Spleen (tissue), 7 donors: ENCODE measurements at regions not wholly inside any gene's neighbourhood (a gene's known extent, or its start where the extent isn't known, plus 50 kb on each side); places are given as distances from the start of the nearest gene placed in this dataset.

ENCODE experiments used
- POLR2A ChIP-seq, 3 donors: fragments of 450-650 bp; IDR thresholded peaks; one replicate each; pipeline ENCODE4 v1.5.1; 2017; ENCODE audit warnings: antibody characterized with exemption in 3 of 3, mild to moderate bottlenecking in 1 of 3
- POLR2AphosphoS5 ChIP-seq, 3 donors: sonication (generic); formaldehyde crosslinking; IDR thresholded peaks; one replicate each; pipeline ENCODE4 v1.5.1; 2017; ENCODE audit warnings: antibody characterized with exemption in 3 of 3
- TF ChIP-seq, protein P1 (sequence below), 11 experiments: fragments of 200-600 bp in 7 of 11; fragments of 450-650 bp in 4 of 11; sonication (generic) in 4 of 11; IDR thresholded peaks in 8 of 11; conservative IDR thresholded peaks in 3 of 11; 1 replicate in 7 of 11; 2 replicates in 4 of 11; pipeline versions ENCODE4 v1.4.0 to v1.8.0; 2016 to 2021; ENCODE audit warnings: antibody characterized with exemption in 11 of 11, inconsistent platforms in 4 of 11, mild to moderate bottlenecking in 1 of 11
- donor health status: DM: no; HTN: no; CAD: no; lungs with moderate emphysema.
- donor health status: DM: no; HTN: no; CAD: no.
- donor health status: DM: no; HTN: no; CAD: no.

DNA sequence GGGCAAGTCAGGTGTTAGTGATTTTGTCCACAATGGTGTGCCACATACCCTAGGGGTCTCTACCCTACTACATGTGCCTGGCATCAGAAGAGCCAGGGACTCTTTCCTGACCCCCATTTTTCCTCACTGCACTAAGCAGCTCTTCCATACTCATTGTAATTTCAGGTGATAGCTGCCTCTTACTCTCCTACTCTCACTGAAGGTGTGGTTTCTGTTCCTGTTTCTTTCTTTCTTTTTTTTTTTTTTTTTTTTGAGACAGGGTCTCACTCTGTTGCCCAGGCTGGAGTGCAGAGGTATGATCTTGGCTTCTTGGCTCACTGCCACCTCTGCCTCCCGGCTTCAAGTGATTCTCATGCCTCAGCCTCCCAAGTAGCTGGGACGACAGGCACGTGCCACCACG is 164.9 kb upstream of the USP9X start:
- TF ChIP-seq, protein P1, sequence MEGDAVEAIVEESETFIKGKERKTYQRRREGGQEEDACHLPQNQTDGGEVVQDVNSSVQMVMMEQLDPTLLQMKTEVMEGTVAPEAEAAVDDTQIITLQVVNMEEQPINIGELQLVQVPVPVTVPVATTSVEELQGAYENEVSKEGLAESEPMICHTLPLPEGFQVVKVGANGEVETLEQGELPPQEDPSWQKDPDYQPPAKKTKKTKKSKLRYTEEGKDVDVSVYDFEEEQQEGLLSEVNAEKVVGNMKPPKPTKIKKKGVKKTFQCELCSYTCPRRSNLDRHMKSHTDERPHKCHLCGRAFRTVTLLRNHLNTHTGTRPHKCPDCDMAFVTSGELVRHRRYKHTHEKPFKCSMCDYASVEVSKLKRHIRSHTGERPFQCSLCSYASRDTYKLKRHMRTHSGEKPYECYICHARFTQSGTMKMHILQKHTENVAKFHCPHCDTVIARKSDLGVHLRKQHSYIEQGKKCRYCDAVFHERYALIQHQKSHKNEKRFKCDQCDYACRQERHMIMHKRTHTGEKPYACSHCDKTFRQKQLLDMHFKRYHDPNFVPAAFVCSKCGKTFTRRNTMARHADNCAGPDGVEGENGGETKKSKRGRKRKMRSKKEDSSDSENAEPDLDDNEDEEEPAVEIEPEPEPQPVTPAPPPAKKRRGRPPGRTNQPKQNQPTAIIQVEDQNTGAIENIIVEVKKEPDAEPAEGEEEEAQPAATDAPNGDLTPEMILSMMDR (IDR thresholded peaks at IDR 0.05 in 8 of 11, conservative IDR thresholded peaks at IDR 0.05 in 3 of 11) = no peak
- TF ChIP-seq POLR2A (IDR thresholded peaks at IDR 0.05) (no peak), POLR2AphosphoS5 (IDR thresholded peaks at IDR 0.05) (no peak)
